GOT3 (cell line): ENCODE measurements at regions not wholly inside any gene's neighbourhood (a gene's known extent, or its start where the extent isn't known, plus 50 kb on each side); places are given as distances from the start of the nearest gene placed in this dataset.
"Not testable (repeated sequence)": the region's sequence is repeated elsewhere in the genome, so short reads cannot be mapped to it uniquely, and the experiment has no call there.

Experiments
- DNase-seq: peaks from one replicate; lab custom pipeline; 2025; ENCODE audit warnings: mixed read lengths; lab: John Stamatoyannopoulos, UW

DNA sequence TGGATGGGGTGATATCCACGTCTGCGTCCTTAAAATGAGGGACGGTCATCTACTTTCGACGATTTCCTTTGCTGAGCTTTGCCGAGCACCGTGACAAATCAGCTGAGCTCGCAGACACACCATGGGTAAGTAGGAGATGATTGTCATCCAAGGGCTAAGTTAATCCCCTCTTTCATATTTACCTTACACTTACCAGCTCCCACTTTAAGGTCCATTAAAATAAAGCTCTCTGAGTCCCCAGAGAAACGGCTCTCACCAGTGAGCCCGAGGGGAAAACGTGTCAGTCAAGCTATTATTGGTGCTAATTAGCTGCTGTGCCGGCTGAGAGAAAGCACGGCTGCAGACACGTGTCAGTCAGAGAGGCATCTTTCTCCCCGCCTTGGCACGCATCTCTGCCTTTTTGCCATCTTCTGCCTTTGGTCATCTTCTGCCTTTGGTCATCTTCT is 72.2 kb downstream of the CRLF2 start:
- DNase-seq = no peak

DNA sequence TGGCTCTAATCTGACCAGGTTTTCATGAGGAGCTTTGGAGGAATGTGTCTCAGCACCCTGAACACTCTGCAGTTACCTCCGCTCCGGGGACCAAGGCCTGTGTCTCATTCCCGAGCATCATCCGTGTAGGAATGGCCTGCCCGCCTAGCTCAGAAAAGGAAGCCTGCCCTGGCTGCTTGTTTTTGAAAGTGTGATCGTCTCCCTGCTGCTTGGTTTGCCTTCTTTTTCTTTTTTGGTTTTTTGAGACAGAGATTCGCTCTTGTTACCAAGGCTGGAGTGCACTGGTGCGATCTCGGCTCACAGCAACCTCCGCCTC is 73.3 kb downstream of the CRLF2 start:
- DNase-seq = no peak

DNA sequence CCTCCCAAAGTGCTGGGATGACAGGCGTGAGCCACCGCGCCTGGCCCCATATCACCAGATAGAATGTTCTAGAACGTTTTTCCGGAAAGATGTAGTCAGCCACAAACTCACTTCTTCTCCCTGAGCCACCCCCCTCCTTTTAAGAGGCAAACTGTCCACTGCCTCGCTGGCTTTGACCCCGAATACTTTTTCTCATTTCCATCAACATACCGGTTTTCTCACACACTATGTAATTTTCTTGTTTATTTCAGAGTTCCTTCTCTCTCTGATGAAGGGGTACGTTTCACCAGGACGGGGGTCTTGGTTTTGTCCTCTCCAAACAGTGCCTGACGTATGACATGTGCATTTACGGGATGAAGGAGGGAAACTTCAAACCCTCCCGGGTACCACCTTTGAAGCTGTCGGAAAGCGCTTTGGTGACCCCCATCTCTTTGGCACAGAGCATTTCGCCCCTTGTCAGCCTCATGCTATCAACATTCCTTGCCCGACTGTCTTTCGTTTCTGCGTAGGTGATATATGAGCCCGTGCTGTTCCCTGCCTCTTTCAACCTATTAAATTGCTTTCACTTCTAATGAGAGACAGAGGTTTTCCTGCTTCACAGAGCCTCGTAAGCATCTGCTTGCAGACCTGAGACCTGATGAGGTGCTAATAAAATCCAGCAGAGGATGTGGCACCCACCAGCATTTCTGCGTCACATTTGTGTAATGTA is 73.8 kb downstream of the CRLF2 start:
- DNase-seq = no peak

DNA sequence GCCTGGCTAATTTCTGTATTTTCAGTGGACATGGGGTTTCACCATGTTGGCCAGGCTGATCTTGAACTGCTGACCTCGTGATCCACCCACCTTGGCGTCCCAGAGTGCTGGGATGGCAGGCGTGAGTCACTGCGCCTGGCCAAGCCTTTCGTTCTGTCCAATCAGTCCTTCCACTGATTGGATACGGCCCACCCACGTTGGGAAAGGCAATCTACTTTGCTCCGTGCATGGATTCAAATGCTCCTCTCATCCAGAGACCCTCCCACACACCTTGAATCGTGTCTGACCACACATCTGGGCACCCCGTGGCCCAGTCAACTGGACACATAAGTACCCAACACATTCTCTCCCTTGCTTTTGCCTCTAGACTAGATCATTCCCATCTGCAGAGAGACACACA is 74.9 kb downstream of the CRLF2 start:
- DNase-seq = no peak

DNA sequence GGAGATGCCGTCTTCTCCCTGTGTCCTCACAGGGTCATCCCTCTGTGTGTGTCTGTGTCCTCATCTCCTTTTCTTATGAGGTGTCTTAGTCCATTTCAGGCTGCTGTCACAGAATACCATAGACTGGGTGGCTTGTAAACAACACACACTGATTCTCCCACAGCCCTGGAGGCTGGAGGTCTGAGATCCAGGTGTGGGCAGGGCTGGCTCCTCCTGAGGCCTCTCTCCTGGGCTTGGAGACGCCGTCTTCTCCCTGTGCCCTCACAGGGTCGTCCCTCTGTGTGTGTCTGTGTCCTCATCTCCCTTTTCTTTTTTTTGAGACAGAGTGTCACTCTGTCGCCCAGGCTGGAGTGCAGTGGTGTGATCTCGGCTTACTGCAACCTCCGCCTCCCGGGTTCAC is 75.9 kb downstream of the CRLF2 start:
- DNase-seq = not testable (repeated sequence)

DNA sequence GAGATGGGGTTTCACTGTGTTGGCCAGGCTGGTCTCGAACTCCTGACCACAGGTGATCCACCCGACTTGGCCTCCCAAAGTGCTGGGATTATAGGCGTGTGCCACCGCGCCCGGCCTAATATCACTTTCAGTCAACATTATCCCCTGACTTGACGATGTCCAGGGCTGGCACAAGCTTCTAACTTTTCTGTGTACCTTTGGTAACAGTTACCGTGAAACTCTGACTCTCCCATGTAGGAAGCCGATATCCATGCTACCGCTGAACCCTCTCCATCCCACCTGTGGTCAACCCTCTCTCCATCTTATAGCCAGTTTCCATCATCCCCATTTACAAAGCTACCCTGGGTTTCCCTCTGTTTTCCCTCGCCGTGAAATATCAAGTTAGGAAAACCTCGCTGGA is 77.5 kb downstream of the CRLF2 start:
- DNase-seq = no peak

DNA sequence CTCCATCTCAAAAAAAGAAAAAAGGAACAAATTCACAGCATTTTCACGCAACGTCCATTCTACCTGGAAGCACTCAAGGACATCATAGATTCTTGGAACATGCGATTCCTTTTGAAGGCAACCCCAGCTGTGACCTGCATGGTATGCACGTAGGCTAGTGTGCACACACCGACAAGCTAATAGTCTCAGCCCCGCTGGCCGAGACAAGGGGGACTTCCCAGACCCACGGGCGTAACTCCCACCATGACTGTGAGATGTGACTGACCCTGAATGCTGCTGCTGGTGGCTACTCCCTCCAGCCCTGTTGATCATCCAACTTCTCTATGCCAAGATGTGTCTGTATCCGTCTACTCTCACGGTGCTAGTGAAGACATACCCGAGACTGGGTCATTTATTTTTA is 78.3 kb downstream of the CRLF2 start:
- no peak for DNase-seq

DNA sequence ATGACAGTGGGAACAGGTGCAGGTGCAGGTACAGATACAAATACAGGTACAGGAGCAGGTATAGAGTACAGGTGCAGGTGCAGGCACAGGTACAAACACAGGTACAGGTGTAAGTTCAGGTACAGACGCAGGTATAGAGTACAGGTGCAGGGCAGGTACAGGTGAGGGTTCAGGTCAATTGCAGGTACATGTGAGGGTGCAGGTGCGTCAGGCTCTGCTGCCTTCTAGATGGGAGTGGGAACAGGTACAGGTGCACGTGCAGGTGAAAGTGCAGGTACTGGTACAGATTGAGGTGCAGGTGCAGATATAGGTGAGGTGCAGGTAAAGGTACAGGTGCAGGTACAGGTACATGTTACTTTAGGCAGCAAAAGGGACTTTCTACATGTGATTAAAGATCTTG is 85.7 kb downstream of the CRLF2 start:
- DNase-seq = no peak

DNA sequence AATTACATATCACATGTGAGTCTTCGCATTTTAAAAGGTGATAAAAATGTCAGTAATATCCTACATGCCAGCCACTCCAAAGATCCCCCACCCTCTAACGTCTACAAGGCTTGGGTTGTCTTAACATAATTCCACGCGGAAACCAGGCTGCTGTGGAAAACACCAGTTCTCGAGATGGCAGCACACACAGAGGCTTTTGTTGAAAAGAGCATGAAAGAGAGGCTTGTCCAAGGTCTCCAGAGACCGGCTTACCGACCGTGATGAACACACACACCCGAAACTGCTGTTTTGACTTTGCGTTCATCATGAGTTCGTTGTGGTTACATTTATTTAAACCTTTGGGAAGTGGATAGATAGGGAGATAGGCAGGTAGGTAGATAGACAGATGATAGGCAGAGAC is 87.9 kb downstream of the CRLF2 start:
- DNase-seq = no peak

DNA sequence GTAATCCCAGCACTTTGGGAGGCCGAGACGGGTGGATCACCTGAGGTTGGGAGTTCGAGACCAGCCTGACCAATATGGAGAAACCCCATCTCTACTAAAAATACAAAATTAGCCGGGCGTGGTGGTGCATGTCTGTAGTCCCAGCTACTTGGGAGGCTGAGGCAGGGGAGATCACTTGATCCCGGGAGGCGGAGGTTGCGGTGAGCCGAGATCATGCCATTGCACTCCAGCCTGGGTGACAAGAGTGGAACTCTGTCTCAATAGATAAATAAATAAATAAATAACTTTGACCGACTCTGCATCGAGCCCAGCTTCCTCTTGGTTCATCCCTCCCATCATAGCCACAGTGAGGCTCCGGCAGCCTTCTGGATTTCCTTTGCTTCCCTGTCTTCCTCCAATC is 89.6 kb downstream of the CRLF2 start:
- not testable (repeated sequence) for DNase-seq

DNA sequence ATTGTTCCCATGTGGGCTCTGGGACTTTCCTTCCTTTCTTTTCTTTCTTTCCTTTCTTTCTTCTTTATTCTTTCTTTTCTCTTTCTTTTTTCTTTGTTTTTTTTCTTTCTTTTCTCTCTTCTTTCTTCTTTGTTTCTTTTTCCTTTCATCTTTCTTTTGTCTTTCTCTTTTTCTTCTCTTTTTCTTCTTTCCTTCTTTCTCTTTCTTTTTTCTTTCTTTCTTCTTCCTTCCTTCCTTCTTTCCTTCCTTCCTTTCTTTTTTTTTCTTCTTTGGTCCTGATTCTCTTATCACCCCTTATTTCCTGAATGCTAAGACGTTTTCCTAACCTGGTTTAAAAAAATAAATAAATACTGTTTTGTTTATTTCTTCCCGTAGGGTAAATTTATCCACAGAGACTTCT is 93.2 kb downstream of the CRLF2 start:
- DNase-seq = no peak

DNA sequence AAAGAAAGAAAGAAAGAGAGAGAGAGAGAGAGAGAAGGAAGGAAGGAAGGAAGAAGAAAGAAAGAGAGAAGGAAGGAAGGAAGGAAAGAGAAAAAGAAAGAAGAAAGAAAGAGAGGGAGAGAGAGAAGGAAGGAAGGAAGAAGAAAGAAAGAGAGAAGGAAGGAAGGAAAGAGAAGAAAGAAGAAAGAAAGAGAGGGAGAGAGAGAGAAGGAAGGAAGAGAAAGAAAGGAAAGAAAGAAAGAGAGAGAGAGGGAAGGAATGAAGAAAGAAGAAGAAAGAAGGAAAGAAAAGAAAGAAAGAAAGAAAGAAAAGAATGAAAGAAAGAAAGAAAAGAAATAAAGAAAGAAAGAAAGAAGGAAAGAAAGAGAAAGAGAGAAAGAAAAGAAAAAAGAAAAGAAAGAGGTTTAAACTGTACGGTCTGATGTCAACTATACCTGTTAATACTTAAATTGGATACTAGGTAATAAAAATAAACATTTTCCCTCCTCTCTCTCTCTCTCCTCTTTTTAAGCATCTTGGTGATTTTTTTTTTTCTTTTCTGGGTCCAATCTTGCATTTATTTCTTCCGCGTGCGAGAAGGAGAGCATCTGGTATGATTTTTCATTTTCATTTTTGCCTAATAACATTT is 93.8 kb downstream of the CRLF2 start:
- DNase-seq = no peak

DNA sequence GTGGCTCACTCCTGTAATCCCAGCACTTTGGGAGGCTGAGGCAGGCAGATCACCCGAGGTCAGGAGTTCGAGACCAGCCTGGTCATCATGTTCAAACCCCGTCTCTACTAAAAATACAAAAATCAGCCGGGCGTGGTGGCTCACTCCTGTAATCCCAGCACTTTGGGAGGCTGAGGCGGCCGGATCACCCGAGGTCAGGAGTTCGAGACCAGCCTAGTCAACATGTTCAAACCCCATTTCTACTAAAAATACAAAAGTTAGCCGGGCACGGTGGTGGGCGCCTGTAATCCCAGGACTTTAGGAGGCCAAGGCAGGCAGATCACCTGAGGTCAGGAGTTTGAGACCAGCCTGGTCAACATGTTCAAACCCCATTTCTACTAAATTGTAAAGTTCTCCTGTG is 97.0 kb downstream of the CRLF2 start:
- DNase-seq = not testable (repeated sequence)

DNA sequence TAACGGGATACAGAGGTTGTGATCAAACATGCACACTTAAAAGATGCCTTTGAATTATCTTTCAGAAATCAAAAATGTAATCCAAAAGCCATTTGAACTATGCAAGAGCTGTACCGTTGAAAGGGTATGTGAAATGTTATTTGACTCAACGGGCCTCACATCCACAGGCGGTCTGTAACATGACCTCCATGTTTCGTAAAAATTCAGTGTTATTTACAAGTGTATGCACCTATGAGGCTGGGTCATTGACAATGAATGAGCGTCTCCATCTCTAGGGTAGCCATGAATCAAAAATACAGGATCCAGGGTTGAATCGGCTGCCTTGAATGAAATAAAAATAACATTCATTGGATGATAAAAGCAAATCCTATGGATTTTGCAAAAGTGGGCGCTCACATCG is 100.1 kb downstream of the CRLF2 start:
- no peak for DNase-seq

DNA sequence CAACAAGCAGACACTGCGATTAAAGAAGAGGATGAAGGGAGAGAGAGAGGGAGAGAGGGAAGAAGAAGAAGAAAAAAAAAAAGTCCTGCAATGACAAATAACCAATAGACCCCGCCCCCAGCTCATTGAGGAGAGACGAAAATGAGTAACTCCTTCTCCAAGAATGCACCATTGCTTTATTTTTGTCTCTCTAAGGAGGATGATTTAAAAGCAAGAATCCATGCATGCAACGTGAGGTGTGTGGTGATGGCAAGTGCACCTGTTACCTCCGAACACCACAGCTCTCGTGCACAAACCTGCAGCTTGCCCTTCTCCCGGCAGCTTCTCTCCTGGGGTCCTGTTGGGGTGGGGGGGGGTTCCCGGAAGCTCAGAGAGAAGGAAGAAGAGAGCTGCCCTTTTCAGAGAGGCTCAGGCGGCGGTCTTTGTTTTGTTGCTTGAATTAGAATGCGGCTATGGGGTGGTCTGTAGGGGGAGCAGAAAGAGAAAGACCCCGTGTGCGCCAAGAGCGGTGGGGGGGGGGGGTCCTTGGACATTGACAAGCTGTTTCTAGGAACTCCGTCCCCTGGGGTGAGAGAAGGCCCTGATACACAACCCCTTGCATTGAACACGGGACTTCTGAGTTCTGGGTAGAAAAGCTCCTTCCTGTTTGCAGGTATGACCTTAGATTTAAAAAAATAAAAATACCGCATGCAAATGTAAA is 100.7 kb downstream of the CRLF2 start:
- no peak for DNase-seq

DNA sequence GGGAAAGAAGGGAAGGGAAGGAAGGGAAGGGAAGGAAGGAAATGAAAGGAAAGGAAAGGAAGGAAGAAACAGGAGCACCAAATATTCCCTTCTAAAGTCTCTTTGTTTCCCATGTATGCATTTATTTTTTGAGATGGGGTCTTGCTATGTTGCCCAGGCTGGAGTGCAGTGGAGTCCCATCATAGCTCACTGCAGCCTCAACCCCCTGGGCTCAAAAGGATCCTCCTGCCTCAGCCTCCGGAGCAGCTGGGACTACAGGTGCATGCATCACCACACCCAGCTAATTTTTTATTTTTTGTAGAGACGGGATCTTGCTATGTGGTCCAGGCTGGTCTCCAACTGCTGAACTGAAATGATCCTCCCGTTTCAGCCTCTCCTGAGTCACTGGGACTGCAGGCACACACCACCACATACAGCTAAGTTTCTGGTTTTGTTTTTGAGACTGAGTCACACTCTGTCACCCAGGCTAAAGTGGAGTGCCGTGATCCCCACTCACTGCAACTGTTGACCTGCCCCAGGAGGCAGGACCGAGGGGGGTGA is 102.8 kb downstream of the CRLF2 start:
- DNase-seq = no peak

DNA sequence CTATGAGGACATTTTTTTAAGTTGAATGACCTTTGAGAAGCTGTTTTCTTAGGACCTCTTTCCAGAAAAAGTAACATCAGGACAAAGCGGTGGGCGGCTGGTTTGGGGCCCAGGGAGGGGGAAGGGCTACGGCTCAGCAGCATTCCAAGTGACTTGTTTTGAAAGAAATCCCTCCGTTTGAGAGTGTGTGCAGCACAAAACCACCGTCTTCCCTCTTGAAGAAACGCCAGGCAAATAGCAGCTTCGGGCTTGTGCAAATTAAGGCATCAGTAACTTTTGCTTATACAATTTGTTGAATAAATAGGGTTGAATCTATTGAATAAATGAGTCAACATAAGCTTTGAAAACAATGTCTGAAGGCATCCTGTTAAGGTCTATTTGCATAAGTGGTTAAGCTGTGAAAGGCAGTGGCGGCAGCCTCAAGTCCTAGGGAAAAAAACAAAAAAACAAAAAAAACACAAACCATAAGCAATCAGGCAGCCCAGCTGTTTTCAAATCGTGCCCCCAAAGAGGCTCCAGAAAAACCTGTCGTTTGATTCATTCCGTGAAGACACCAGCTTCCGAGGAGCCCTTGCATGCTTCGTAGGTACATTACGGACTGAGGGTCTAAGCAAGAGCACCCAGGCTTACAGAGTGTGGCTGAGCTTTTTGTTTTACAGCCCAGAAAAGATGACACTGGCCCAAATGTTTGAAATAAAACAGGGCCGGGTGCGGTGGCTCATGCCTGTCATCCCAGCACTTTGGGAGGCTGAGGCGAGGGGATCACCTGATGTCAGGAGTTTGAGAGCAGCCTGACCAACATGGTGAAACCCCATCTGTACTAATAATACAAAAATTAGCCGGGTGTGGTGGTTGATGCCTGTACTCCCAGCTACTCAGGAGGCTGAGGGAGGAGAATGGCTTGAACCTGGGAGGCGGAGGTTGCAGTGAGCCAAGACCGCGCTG is 103.7 kb downstream of the CRLF2 start:
- no peak for DNase-seq

DNA sequence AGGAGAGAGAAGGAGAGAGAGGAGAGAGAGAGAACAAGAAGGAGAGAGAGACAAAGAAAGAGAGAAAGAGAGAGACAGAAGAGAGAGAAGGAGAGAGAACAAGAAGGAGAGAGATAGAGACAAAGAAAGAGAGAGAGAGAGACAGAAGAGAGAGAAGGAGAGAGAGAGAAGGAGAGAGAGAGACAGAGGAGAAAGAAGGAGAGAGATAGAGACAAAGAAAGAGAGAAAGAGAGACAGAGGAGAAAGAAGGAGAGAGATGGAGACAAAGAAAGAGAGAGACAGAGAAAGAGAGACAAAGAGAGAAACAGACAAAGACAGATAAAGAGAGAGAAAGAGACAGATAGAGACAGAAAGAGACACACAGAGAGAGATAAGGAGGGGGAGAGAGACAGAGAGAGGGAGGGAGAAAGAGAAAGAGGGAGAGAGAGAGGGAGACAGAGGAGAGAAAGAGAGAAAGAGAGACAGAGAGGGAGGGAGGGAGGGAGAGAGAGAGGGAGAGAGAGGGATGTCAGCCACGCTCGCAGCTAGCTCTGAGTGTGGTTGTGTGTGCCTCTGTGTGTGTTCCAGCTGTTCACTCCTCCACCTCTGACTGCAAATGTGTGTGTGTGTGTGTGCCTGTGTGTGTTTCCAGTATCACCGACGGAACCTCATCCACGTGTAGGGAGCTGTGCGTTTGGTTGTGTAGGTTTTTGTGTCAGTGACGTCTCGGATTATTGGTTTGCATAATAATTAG is 105.8 kb downstream of the CRLF2 start:
- DNase-seq = no peak

DNA sequence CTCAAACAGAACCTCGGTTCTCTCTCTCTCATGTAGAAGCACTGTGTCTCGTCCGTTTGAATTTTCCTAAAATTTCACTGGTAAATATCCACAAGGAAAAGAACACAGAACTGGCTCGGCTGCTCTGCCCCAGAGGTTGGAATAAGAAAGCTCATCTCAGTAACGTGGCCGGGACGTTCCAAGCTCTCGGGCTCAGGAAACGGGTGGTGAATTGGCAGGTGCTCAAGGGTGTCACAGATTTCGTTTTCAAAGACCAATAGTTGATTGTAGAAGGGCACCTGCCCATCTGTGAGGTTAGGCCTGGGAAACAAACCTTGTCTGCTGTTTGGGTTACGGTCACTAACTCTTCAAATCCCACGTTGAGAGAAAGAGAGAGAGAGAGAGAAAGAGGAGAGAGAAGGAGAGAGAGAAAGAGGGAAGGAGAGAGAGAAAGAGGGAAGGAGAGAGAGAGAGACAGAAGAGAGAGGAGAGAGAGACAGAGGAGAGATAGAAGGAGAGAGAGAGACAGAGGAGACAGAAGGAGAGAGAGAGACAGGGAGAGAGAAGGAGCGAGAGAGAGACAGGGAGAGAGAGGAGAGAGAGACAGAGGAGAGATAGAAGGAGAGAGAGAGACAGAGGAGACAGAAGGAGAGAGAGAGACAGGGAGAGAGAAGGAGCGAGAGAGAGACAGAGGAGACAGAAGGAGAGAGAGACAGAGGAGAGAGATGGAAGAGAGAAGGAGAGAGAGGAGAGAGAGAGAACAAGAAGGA is 106.6 kb downstream of the CRLF2 start:
- DNase-seq = no peak

DNA sequence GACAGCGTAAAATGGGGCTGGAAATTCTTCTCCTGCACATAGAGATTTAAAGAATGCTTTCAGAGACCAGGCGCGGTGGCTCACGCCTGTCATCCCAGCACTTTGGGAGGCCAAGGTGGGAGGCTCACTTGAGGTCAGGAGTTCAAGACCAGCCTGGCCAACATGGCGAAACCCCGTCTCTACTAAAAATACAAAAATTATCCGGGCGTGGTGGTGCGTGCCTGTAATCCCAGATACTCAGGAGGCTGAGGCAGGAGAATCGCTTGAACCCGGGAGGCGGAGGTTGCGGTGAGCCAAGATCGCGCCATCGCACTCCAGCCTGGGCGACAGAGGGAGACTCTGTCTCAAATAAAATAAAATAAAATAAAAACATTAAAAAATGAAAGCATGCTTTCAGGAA is 107.4 kb downstream of the CRLF2 start:
- not testable (repeated sequence) for DNase-seq

DNA sequence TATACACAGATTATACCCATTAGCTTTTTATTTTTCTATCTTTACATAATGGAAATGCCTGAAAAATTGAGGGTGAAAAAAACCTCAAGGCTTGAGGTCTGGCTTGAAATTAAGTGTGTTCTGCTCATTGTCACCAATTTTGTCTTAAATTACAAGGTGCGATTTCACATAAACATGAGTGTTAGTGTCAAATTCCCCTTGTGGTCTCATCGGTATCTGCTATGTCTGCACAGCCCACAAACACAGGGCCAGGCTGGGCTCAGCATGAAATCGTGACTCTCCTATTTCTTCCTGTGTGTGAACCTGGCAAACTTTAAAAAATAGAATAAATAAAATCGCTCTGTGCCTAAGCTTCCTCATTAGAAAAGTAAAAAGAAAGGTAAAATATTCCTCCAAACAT is 109.1 kb downstream of the CRLF2 start:
- DNase-seq = no peak
